ENCODE measurements at regions not wholly inside any gene's neighbourhood (a gene's known extent, or its start where the extent isn't known, plus 50 kb on each side); places are given as distances from the start of the nearest gene placed in this dataset.

- TF ChIP-seq CTCF (conservative IDR thresholded peaks at IDR 0.05; ENCODE audit: low read length) (no peak), EZH2phosphoT487 (IDR thresholded peaks at IDR 0.05; ENCODE audit: borderline replicate concordance) (no peak)
Measured at GRCh38 chr2:121151311-121152109, 133.5 kb downstream of the TFCP2L1 start.
